GM21423 (cell line): ENCODE measurements at regions not wholly inside any gene's neighbourhood (a gene's known extent, or its start where the extent isn't known, plus 50 kb on each side); places are given as distances from the start of the nearest gene placed in this dataset.

Experiments used
- ATAC-seq: cut with Tn5 transposase; IDR thresholded peaks from one replicate; pipeline ENCODE4 v1.9.1; 2021; ENCODE audit warnings: mild to moderate bottlenecking, moderate library complexity; ENCODE audit not compliant: unreplicated experiment

- ATAC-seq: no peak
Measured at GRCh38 chr5:7010591-7010990, 297.4 kb downstream of the TENT4A start.

DNA sequence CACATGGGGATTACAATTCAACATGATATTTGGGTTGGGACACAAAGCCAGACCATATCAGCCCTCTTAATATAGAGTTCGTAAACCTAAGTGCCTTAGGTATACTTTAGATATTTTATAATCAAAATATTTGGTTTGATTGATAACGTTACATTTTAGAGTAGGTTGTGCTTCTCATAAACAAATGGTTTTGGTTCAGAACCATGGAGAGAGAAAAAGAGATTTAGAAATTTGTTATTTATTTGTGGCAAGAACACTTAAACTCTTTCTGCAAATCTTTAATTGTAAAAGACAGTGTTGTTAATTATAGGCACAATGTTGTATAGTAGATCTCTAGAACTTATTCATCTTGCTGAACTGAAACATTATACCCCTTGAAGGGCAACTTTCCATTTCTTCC, 298.8 kb downstream of the TENT4A start:
- ATAC-seq: no peak

DNA sequence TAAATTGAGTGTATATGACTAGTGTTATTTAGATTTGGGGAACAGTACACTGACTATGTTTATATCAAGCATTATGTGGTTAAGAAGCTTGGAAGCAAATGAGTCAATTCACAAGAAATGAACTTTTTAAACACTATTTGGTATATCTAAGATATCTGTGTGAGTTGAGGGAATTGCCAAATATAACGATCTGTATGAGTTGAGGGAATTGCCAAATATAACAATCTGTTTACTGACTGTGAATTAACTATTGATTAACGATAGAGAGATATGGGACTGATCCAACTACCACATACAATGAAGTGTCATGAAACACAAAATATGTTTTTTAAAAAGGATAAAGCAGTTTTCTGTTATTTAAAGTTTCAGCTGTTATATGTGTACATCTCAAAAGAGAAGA, 301.4 kb downstream of the TENT4A start:
- no peak for ATAC-seq

GRCh38 chr5:7015586-7016256, 302.5 kb downstream of the TENT4A start:
- no peak for ATAC-seq

DNA sequence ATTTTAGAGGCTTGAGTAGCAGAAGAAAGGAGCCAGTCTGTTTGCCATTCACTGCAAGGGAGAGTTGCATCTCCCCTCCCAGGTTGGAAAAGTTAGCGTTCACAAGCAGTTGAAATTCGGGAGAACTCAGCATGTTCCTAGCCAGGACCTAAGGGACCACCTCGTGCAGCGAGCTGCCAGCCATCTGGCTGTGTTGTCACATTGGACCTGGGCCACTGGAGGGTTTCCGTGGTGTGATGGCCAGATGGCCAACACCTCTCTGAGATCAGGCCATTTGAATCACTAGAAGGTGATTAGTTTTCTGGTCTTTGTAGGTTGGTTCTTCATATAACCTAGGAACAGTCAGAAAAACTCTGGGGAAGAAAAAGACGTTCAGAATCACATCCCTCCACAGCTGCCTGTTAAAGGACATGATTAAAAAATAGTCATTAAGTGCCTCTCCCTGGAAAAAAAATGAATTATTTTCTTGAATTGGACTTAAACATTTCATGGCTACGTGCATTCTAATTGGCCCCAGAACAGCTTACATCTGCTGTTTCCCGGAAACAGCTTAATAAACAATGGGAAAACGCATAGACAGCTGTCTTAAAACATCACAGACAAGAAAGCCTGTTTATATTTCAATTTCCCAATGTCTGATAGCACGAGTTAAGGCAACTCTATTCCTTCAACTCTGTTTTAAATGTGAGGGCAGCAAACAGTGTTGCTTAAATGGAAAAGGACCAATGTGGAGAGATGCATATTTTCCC, 303.9 kb downstream of the TENT4A start:
- ATAC-seq: no peak

GRCh38 chr5:7018198-7018597, 305.0 kb downstream of the TENT4A start:
- ATAC-seq: no peak

DNA sequence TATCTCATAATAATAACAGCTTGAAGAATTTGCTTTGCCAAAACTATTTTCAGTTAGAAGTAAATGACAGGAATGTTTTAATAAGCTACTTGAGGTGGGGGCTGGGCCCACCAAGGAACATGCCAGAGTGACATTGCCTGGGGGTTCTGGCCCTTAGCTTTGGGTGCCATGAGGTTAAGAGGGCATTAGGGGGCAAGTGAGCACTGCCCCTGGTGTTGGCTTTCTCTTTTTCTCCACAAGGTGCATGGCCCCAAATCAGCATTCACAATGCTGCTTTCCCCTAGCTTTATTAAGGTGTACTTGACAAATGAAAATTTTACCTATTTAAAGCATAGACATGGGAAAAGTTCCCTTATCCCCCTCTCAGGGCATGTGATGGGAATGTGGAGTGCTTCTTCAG, 305.4 kb downstream of the TENT4A start:
- no peak for ATAC-seq

DNA sequence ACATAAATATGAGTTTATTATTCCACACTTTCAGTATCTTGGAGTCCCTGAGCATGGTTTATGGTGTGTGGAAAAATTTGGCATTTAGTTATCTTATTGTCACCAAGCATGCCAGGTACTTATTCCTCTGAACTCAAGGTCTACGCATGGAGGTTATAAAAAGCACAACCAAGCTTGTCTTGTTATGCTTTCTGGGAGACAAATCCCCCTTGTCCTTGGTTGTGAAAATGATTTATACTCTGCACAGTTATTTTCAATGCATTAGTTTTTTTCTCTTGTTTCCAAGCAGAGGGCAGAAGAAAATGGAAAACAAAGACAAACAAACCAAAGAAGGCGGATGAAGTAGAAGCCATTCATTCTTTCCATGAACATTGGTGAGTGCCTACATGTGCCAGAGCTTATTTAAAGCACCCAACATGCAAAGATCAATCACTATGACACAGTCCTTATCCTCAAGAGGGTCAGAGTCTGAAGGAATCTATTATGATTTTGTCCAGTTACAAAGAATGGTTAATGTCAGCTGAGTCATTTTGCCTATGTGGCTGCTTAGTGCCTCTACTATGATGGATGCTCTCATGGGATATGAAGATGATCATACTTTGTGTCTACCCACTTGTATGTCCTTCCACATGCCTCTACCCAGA, 323.1 kb downstream of the TENT4A start:
- ATAC-seq: no peak

GRCh38 chr5:7039074-7039473, 325.8 kb downstream of the TENT4A start:
- ATAC-seq: no peak

DNA sequence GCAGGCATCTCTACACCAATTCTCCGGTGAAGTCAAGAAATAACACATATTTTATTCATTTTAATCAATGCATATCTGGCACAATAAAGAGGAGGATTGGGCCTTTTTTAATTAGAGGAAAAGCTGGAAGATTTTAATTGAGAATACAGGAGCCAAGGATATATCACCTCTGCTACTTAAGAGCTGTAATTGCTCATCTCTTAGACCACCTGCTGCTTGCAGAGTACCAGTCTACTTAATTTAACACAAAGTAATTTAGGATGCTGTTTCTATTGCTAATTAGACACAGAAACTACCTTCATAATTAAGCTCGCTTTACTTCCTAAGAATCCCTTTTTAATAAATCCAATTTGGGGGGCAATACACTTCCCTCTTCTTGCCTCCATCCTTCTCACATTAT, 326.9 kb downstream of the TENT4A start:
- no peak for ATAC-seq

DNA sequence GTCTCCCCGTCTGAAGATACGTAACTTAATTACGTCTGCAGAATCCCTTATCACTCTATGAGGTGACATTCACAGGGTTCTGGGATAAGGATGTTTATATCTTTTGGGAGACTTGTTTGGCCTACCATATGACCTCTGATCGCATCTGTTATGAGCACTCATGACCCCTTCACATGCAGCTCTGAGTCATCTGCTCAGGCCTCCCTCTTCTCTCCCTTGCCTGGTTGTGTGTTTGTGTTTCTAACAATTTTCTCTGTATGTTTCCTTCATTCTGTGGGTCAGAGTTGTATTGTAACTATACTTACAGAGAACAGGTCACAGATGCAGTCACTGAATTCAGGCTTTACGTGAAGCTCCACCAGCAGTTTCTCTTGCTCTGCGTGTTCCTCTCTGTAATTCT, 330.6 kb downstream of the TENT4A start:
- no peak for ATAC-seq

GRCh38 chr5:7047511-7048261, 334.5 kb downstream of the TENT4A start:
- no peak for ATAC-seq

DNA sequence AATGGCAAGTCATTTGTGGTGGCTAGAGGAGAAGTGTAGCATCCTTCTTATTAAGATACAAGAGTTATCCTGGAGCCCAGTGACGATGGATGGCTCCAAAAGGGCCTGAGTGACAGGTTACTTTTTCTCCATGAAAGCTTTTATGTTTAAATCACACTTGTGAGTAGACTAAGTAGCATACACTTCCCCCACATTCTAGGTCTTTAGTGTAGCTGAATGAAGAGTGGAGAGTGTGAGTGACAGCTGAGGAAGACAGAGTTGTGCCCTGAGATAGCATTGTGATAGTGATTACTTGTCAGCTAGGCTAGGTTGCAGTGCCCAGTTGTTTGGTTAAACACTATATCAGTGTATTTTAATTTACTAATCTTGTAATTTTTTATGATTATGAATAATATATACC, 337.8 kb downstream of the TENT4A start:
- no peak for ATAC-seq

DNA sequence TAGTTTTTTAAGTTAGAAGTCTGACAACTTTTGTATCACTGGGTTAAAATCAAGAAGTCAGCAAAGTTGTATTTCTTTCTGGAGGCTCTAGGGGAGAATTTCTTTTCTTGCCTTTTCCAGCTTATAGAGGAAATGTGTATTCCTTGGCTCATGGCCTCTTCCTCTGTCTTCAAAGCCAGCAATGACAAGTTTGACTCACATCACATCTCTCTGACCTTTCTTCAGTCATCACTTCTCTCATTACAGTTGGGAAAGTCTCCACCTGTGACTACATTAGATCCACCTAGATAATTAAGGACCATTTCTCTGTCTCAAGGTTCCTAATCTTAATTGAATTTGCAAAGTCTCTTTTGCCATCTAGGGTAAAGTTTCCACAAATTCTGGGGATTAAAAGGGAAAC, 339.9 kb downstream of the TENT4A start:
- no peak for ATAC-seq

DNA sequence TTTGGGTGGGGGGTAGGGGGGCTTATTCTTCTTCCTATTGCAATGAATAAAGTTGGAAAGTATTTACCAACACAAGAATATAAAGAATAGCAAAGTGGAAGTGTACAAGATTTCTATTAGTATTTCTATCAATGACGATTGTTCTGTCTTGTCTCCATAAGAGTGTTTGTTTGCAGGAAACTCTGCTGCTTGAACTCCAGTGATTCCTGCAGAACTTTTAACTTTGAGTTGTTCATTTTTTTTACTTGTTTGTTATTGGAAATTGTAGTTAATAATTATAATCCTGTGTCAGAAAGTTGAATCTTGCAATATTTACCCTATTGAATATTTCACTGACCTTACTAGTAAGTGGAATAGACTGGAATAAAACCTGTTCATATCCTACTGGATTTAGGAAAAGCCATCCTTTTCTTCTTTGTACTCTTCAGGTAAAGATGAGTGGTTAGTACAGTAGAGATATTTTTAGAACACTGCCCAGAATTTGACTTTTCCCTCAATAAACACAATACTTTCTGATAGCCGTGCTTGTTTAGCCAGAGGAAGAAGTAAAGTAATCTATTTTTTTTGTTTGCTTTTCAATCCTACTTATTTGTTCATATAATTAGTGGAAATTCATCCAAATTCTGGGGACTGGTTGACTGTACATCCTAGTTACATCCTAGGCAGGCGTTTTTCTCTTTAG, 340.4 kb downstream of the TENT4A start:
- no peak for ATAC-seq

GRCh38 chr5:7066471-7067235, 329.3 kb upstream of the ADCY2 start:
- ATAC-seq: no peak

DNA sequence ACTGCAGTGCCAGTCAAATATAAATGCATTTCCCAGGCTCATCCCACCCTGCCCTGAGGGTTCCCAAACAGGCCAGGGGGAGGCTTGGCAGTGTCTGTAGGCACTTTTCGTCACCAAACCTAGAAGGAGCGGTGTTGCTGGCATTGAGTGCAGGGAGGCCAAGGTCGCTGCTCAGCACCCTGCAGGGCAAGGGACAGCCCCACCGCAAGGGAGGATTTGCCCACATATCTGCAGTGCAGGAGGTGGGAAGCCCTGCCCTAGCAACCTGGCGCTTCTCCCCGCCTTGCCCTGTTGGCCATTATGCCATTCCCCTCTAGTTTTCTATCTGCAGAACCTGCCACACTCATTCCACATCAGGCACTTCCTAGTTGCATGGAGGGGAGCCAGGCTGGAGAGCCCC, 327.8 kb upstream of the ADCY2 start:
- ATAC-seq: no peak

GRCh38 chr5:7068899-7069298, 327.0 kb upstream of the ADCY2 start:
- ATAC-seq: no peak

DNA sequence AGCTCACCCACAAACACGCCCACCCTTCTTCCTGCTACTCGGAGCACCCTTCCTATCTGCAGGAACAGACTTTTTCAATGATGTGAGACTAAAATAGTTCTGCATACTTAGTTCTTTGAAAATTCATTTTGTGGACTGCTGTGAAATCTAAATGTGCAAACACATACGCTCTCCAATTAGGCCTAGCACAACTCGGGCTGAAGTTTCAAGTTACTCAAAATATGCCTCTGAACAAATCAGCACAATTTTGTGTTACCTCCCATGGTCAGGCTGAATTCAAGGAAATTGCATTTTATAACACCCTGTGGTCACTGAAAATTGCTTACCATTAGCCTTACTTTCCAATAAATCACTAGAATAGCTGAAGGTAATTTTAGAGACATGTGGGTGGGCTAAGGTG, 323.8 kb upstream of the ADCY2 start:
- ATAC-seq: no peak

GRCh38 chr5:7073666-7074065, 322.3 kb upstream of the ADCY2 start:
- ATAC-seq: no peak
